IMR-90 (cell line): ENCODE measurements at regions not wholly inside any gene's neighbourhood (a gene's known extent, or its start where the extent isn't known, plus 50 kb on each side); places are given as distances from the start of the nearest gene placed in this dataset.

ENCODE experiments used
- CEBPB ChIP-seq: IDR thresholded peaks from 2 replicates; pipeline ENCODE4 v1.6.1; 2012; ENCODE audit warnings: low read depth, low read length, improper control_type of control experiment
- CTCF ChIP-seq: conservative IDR thresholded peaks from 2 replicates; pipeline ENCODE4 v1.5.1; 2012; ENCODE audit warnings: mild to moderate bottlenecking, low read depth, low read length, improper control_type of control experiment
- ELK1 ChIP-seq: fragments of 150-350 bp; IDR thresholded peaks from 2 replicates; pipeline ENCODE4 v1.6.1; 2016; ENCODE audit warnings: low read depth, mild to moderate bottlenecking, low read length, moderate library complexity, borderline replicate concordance
- MAZ ChIP-seq: IDR thresholded peaks from 2 replicates; pipeline ENCODE4 v1.6.1; 2012; ENCODE audit warnings: low read depth, mild to moderate bottlenecking, low read length, improper control_type of control experiment, moderate library complexity, borderline replicate concordance
- POLR2A ChIP-seq: IDR thresholded peaks from 2 replicates; pipeline ENCODE4 v1.6.1; 2012; ENCODE audit warnings: mild to moderate bottlenecking, low read depth, low read length
- RFX5 ChIP-seq: IDR thresholded peaks from 2 replicates; pipeline ENCODE4 v1.8.0; 2012; ENCODE audit warnings: low read depth, mild to moderate bottlenecking, low read length, moderate library complexity

GRCh38 chr10:110375121-110375520 lies 70.4 kb upstream of the SMNDC1 start:
- no peak for TF ChIP-seq POLR2A
- no peak for TF ChIP-seq CTCF
- no peak for TF ChIP-seq MAZ
- TF ChIP-seq RFX5: no peak
- no peak for TF ChIP-seq ELK1
- TF ChIP-seq CEBPB: no peak
